NCI-H2196 (cell line): ENCODE measurements at regions not wholly inside any gene's neighbourhood (a gene's known extent, or its start where the extent isn't known, plus 50 kb on each side); places are given as distances from the start of the nearest gene placed in this dataset.

Source experiments
- DNase-seq: peaks from one replicate; lab custom pipeline; 2025; ENCODE audit not compliant: unreplicated experiment; lab: John Stamatoyannopoulos, UW

DNA sequence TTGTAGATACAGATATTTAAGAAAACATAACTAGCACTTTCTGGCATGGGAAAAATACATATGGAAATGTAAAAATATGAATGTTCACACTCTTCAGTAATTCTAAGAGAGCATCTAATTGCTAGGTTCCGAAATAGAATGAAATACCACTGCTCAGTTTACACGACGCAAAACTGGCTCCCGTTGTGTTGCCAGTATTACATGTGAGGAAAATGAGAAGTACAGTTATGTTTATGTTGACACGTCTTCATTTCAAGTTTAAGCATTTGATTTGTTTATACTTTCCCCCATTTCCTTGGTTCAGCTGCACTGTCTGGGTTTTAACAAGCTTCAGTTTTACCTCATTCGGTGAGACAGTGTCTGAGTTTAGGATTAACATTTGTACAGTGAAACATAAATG lies 275.8 kb upstream of the SEMA3D start:
- DNase-seq = no peak

GRCh38 chr7:85457911-85458310 lies 271.1 kb upstream of the SEMA3D start:
- no peak for DNase-seq

DNA sequence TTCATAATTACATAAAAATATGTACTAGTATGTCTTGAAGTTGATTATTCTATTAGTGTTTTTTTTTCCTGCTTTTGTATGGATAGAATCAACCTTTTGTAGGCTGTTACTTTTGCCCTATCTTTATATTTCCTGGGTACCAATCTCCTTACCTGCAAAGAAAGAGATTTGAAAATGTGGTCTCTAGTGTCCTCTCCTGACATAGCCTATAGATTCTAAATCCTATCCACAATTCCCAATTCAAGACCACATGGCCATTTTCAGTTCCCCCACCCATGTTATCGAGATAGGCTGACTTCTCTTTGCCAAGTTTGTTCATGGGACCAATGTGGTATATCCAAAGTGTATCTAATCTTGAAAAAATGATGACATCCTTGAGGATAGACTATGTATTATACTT lies 269.4 kb upstream of the SEMA3D start:
- DNase-seq = no peak

DNA sequence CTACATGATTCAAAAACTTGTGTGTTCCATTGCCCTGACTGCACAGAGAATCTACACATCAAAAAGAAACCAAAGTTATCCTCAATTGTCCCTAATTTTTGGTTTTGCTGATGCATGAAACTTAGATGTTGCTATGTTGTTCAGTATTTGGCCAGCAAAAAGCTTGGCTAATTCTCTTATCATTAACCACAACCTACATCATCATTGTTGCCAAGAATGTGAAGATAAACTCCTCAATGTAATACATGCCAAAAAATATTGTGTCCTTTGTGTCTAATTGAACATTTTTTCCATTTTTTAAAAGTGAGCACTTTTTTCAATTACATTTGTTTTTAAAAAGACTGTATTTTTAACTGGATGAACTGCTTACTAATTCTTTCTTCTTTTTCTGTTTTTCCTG lies 268.0 kb upstream of the SEMA3D start:
- DNase-seq = no peak

DNA sequence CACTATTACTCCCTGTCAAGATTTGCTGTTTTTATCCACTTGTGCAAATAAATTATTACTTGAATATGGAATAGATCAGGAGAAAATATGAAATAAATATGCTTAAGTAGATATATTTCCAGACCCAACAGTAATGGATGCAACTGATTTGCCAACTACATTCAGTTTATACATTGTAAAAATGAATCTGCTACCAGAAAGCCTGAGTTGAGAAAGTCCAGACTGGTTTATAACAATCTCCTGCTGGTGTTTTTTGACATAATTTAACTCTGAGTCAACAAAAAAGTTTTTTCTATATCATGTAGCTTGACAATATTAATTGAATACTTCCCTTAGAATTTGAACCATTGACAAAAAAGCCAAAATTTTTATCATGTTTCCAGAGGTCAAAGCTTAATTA lies 265.8 kb upstream of the SEMA3D start:
- DNase-seq = no peak

- no peak for DNase-seq
Observed at GRCh38 chr7:85449478-85449877, 262.6 kb upstream of the SEMA3D start.

- DNase-seq = no peak
Observed at GRCh38 chr7:85447004-85447403, 260.1 kb upstream of the SEMA3D start.

- no peak for DNase-seq
Observed at GRCh38 chr7:85426487-85426960, 239.7 kb upstream of the SEMA3D start.

GRCh38 chr7:85424298-85424697 lies 237.4 kb upstream of the SEMA3D start:
- no peak for DNase-seq

DNA sequence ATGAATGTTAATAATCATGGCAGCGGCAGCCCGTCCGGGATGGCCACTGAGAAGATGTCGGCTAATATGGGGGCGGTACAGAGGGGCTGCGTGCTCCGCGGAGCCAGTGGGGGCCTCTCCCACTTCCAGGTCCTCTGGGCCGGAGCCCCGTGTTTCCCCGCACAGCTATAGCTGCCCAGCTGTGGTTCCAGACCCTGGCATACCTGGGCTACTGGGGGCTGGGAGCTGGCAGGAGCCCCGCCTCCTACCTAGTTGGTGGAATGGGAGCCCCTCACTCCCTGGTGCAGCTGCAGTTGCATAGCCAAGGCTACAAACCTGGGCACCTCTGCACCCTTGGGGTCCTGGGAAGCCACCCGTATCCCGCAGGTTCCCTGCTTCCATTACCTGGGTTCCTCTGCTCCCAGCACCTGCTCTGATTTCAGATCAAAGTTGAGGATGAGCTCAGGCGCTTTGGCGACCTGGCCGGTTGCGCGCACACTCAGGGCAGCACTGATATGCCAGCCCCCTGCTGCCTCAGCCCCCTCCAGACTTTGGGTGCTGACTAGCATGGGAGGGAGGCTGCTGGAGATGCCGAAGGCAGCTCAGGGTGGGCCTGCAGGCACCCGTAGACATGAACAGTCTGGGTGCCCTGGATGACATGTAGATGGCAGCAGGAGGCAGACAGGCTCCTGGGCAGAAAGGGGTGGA lies 236.5 kb upstream of the SEMA3D start:
- DNase-seq = no peak

DNA sequence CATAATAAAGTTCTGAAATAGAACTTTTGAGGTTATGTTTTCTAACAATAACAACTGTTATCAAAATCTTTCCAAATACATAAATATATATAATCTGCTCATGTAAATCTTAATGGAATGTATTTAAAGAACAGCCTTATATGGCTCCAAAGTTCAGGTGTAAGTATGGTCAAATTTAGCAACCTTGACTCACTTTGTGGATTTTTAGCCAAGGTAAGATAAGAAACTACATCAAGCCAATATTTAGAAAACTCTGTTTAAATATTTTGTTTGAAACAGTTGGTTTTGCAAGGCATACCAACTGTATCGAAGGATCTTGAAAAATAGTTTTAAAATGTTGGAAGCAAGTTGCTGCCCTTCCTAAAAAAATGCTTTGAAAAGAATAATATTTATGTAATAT lies 228.9 kb upstream of the SEMA3D start:
- no peak for DNase-seq

GRCh38 chr7:85413718-85414117 lies 226.9 kb upstream of the SEMA3D start:
- no peak for DNase-seq

- DNase-seq = no peak
Observed at GRCh38 chr7:85412912-85413311, 226.1 kb upstream of the SEMA3D start.

DNA sequence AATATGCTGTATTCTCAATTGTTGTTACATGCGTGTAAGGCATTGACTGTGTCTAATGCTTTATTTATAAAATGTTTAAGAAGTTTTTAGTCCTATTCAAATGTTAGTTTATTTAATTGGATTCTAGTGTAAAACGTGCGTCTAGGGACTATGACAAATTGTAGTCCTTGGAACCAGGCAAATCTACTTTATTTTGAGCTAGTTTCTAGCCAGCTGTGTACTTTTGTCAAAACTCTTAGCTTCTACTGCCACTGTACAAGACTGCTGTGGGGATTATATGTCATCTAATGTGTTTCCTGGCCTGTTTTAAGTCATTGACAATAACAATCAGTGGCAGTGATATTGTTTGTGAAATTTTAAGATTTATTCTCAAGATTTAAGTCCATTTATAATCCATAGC lies 220.5 kb upstream of the SEMA3D start:
- DNase-seq = no peak

DNA sequence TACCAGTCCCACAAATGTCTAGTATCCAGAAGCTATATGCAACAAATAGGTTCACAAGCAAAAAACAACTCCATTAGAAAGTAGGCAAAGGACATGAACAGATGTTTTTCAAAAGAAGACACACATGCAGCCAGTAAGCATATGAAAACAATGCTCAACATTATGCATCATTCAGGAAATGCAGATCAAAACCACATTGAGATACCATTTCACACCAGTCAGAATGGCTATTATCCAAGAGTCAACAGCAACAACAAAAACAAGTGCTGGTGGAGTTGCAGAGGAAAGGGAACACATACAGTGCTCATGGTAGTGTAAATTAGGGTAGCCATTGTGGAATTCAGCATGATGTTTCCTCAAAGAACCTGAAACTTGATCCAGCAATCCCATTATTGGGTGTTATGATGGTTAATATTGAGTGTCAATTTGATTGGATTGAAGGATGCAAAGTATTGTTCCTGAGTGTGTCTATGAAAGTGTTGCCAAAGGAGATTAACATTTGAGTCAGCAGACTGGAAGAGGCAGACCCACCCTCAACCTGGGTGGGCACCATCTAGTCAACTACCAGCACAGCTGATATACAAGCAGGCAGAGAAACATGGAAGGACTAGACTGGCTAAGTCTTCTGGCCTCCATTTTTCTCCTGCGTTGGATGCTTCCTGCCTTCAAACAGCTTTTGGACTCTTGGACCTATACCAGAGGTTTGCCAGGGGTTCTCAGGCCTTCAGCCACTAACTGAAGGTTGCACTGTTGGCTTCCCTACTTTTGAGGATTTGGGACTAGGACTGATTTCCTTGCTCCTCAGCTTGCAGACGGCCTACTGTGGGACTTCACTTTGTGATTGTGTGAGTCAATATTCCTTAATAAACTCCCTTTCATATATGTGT lies 218.4 kb upstream of the SEMA3D start:
- no peak for DNase-seq

- no peak for DNase-seq
Observed at GRCh38 chr7:85396676-85397075, 209.8 kb upstream of the SEMA3D start.

DNA sequence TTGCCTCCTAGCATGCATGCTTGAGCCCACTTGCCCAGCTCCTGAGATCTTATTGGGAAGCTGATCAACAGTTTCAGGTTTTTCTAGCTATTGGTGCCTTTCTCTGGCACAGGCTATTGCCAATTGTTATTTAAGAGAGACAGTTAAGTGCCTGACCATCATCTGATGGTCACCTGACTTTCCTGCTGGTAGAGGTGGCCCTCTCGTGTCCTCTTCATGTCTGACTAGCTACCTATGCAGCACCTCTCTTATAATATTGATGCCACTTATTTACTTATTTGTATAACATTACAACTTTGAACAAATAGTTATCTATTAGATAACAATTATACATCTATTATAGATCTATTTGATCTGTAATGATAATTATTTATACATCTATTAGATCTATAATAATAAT lies 205.9 kb upstream of the SEMA3D start:
- DNase-seq = no peak

DNA sequence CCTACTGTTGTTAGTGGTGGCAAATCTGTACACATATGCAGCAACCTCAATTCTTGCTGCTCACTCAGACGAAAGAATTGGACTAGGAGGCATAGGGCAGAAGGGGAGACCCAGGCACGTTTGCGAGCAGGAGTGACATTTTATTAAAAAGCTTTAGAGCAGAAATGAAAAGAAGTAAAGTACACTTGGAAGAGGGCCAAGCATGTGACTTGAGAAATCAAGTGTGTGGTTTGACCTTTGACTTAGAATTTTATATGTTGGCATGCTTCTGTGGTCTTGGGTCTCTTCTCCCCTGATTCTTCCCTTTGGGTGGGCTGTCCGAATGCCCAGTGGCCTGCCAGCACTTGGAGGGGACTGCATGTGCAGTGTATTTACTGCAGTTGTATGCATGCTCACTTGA lies 205.5 kb upstream of the SEMA3D start:
- no peak for DNase-seq

GRCh38 chr7:85386460-85386859 lies 199.6 kb upstream of the SEMA3D start:
- no peak for DNase-seq

DNA sequence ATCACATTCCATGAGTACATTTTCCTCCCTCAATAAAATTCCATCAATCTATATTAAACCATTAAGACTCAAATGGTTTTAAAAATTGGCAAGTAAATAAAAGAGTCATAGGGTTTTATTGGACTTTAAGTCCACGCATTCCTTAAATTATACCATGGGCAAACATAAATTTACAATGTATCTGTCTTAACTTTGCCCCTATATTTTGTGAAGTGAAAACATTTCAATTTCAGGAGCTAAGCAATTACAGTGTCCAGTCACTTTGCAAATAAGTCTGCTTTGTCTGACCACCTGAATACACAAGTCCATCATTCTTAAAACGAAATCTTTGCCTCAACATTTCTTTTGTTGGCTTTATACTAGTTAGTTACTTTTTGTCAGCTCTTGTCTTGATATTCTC lies 197.5 kb upstream of the SEMA3D start:
- no peak for DNase-seq

DNA sequence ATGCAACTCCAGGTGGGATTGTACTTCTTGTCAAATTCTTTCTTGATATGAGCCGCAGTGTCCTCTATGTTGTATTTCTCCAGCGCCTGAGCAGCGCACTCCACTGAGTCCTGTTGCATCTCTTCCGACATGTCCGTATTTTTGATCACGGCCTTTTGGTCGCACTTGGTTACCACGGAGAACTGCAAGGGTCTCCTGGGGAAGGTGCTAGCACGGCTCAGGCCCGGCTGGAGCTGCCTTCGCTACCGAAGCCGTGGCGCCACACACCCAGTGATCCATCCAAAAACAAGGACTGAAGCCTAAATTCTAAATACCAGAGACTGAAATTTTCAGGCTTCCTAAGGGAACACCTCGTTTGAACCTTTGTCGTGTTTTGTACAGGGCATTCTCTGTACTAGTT lies 194.4 kb upstream of the SEMA3D start:
- DNase-seq = no peak

- DNase-seq = no peak
Observed at GRCh38 chr7:85376589-85376988, 189.7 kb upstream of the SEMA3D start.
